Natural killer cell (primary cell): ENCODE measurements at regions not wholly inside any gene's neighbourhood (a gene's known extent, or its start where the extent isn't known, plus 50 kb on each side); places are given as distances from the start of the nearest gene placed in this dataset.

Experiments
- ATAC-seq, 3 donors: fragments of 150-1000 bp in 2 of 3; fragments of 200-7000 bp in 1 of 3; cut with Tn5 transposase; 1 replicate in 1 of 3; 2 replicates in 2 of 3; pipeline ENCODE4 v1.10.0; 2021; ENCODE audit warnings: mild to moderate bottlenecking in 2 of 3, moderate library complexity in 2 of 3
- DNase-seq, 2 donors: peaks; one replicate each; pipeline versions ENCODE4 v3.0.0 to v3.0.0-alpha.2; 2013 to 2021; ENCODE audit warnings: mixed read lengths in 1 of 2
- H3K27ac ChIP-seq: one replicate; pipeline ENCODE4 v1.5.1; 2013; ENCODE audit warnings: mild to moderate bottlenecking, low read length
- H3K27me3 ChIP-seq: one replicate; pipeline ENCODE4 v1.6.1; 2013; ENCODE audit warnings: low read length; ENCODE audit not compliant: control insufficient read depth, insufficient read depth
- H3K36me3 ChIP-seq: one replicate; pipeline ENCODE4 v1.6.1; 2013; ENCODE audit warnings: low read length; ENCODE audit not compliant: control insufficient read depth, insufficient read depth
- H3K4me1 ChIP-seq: one replicate; pipeline ENCODE4 v1.6.1; 2013; ENCODE audit warnings: low read length; ENCODE audit not compliant: control insufficient read depth, insufficient read depth
- H3K4me3 ChIP-seq: one replicate; pipeline ENCODE4 v1.5.1; 2013; ENCODE audit warnings: low read length
- H3K9me3 ChIP-seq: one replicate; pipeline ENCODE4 v1.6.1; 2013; ENCODE audit warnings: low read length; ENCODE audit not compliant: control insufficient read depth, insufficient read depth
- H3K27ac Mint-ChIP-seq, 2 donors: one replicate each; pipeline ENCODE4 v1.8.0; 2022; ENCODE audit warnings: mild to moderate bottlenecking in 2 of 2, mixed read lengths in 2 of 2, moderate library complexity in 1 of 2
- H3K27me3 Mint-ChIP-seq, 2 donors: one replicate each; pipeline ENCODE4 v1.8.0; 2022; ENCODE audit warnings: low read depth in 2 of 2, mixed read lengths in 2 of 2
- H3K36me3 Mint-ChIP-seq: one replicate; pipeline ENCODE4 v1.8.0; 2022; ENCODE audit warnings: mixed read lengths
- H3K4me1 Mint-ChIP-seq, 2 donors: one replicate each; pipeline ENCODE4 v1.8.0; 2022; ENCODE audit warnings: mixed read lengths in 2 of 2
- H3K4me3 Mint-ChIP-seq: one replicate; pipeline ENCODE4 v1.8.0; 2022; ENCODE audit warnings: mild to moderate bottlenecking, moderate library complexity, mixed read lengths
- H3K9me3 Mint-ChIP-seq, 2 donors: one replicate each; pipeline ENCODE4 v1.8.0; 2022; ENCODE audit warnings: mixed read lengths in 2 of 2
- CTCF ChIP-seq: fragments of 200-600 bp; IDR thresholded peaks from one replicate; pipeline ENCODE4 v1.8.0; 2022; ENCODE audit warnings: antibody characterized with exemption
- WGBS: methylation state at CpG from one replicate; pipeline ENCODE4 v1.1.7; 2013; ENCODE audit warnings: missing lambda C conversion rate; ENCODE audit not compliant: insufficient coverage; 5-methylcytosine and 5-hydroxymethylcytosine counted together
- intact Hi-C: fragments of 100-400 bp; cut with micrococcal nuclease; formaldehyde crosslinking; loops from one replicate; pipeline ENCODE4 v1.14.2; 2022

DNA sequence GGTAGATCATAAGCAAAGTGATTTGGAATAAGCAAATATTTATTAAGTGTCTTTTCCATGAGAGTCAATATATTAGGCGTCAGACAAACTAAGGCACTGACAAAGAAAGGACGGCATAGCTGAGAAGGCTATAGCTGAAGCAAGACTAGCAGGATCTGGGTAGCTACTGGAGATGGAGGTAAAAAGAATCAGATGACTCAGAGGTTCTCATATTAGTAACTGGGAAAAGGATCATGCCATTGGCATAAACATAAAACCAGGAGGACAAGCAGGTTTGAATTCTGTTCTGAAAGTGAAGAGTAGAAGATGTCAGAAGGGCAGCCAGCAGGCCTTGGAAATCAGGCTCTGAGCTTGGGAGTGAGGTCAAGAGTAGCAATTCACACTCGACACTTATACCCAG is 531.9 kb downstream of the PTPRC start:
- Mint-ChIP-seq H3K4me3 (peak overlapping the region; percentile 60), H3K4me1 (peaks cover 67 to 73% of the 10 kb centered on the region in 2 donors), H3K27ac (peak overlapping the region; percentile 85 to 88), H3K27me3 (no peaks in the 10 kb centered on the region), H3K36me3 (no peaks in the 10 kb centered on the region), H3K9me3 (peaks cover 0 to 3% of the 10 kb centered on the region in 2 donors)
- TF ChIP-seq CTCF: no peak
- WGBS: 100% methylated on average over 3 of the region's 3 CpGs
- H3K36me3 ChIP-seq: no peaks in the 10 kb centered on the region
- no peaks in the 10 kb centered on the region for H3K9me3 ChIP-seq
- intact Hi-C loops: loop anchor here (5.0 kb wide), 4 partner anchors 78 to 1393 kb away; partner anchors contain the start of gene DENND1B
- H3K4me1 ChIP-seq: peaks cover 37% of the 10 kb centered on the region
- no peak overlapping the region for H3K27ac ChIP-seq
- ATAC-seq: no peak
- H3K4me3 ChIP-seq: no peak overlapping the region
- DNase-seq: no peak
- no peaks in the 10 kb centered on the region for H3K27me3 ChIP-seq

- Histone ChIP-seq H3K27me3 (no peaks in the 10 kb centered on the region), H3K27ac (peak overlapping the region; percentile 90), H3K9me3 (no peaks in the 10 kb centered on the region), H3K4me3 (no peak overlapping the region), H3K36me3 (no peaks in the 10 kb centered on the region), H3K4me1 (peaks cover 37% of the 10 kb centered on the region)
- ATAC-seq: peak in 1 of 3 donors; percentile 5
- 69% methylated on average over 3 of the region's 4 CpGs for WGBS
- H3K9me3 Mint-ChIP-seq: peaks cover 0 to 3% of the 10 kb centered on the region in 2 donors
- no peaks in the 10 kb centered on the region for H3K27me3 Mint-ChIP-seq
- peak overlapping the region; percentile 43 for H3K4me3 Mint-ChIP-seq
- no peaks in the 10 kb centered on the region for H3K36me3 Mint-ChIP-seq
- intact Hi-C loops: loop anchor here (1.0 to 5.0 kb wide), 6 partner anchors 80 to 1395 kb away; partner anchors contain the start of gene DENND1B
- H3K4me1 Mint-ChIP-seq: peaks cover 67 to 81% of the 10 kb centered on the region in 2 donors
- H3K27ac Mint-ChIP-seq: peak overlapping the region; percentile 88 to 94
- DNase-seq: peak in 1 of 2 donors; percentile 23
- no peak for TF ChIP-seq CTCF
Measured at GRCh38 chr1:199172171-199173124, 533.6 kb downstream of the PTPRC start.

- peak overlapping the region; percentile 49 for H3K4me3 Mint-ChIP-seq
- H3K27me3 Mint-ChIP-seq: no peaks in the 10 kb centered on the region
- peaks cover 37% of the 10 kb centered on the region for H3K4me1 ChIP-seq
- peaks cover 0 to 3% of the 10 kb centered on the region in 2 donors for H3K9me3 Mint-ChIP-seq
- no peaks in the 10 kb centered on the region for H3K27me3 ChIP-seq
- TF ChIP-seq CTCF: no peak
- H3K27ac ChIP-seq: peak overlapping the region; percentile 90
- ATAC-seq (peak; percentile 77 to 92 (median 89)), DNase-seq (peak in 1 of 2 donors; percentile 77)
- no peaks in the 10 kb centered on the region for H3K36me3 Mint-ChIP-seq
- H3K36me3 ChIP-seq: no peaks in the 10 kb centered on the region
- intact Hi-C loops: loop anchor here (1.0 to 5.0 kb wide), 6 partner anchors 81 to 1396 kb away; partner anchors contain the start of gene DENND1B
- H3K9me3 ChIP-seq: no peaks in the 10 kb centered on the region
- H3K4me3 ChIP-seq: no peak overlapping the region
- peak overlapping the region; percentile 88 to 94 for H3K27ac Mint-ChIP-seq
- peaks cover 65 to 78% of the 10 kb centered on the region in 2 donors for H3K4me1 Mint-ChIP-seq
Measured at GRCh38 chr1:199173356-199173755, 534.5 kb downstream of the PTPRC start.
